ENCODE measurements at regions not wholly inside any gene's neighbourhood (a gene's known extent, or its start where the extent isn't known, plus 50 kb on each side); places are given as distances from the start of the nearest gene placed in this dataset.
"Not testable (repeated sequence)": the region's sequence is repeated elsewhere in the genome, so short reads cannot be mapped to it uniquely, and the experiment has no call there.

DNA sequence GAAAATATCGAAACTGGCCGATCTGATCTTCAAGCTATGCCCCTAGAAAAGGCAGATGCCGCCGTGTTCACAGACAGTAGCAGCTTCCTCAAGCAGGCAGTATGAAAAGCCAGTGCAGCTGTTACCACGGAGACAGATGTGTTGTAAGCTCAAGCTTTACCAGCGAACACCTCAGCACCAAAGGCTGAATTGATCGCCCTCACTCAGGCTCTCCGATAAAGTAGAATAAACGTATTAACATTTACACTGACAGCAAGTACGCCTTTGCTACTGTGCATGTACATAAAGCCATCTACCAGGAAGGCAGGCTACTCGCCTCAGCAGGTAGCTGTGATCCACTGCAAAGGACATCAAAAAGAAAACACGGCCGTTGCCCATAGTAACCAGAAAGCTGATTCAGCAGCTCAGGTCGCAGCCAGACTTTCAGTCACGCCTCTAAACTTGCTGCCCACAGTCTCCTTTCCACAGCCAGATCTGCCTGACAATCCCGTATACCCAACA, 122.8 kb upstream of the DEFB108B start:
- H3K9me3 Mint-ChIP-seq, H3K27me3 Mint-ChIP-seq, H3K36me3 Mint-ChIP-seq, H3K4me3 Mint-ChIP-seq, H3K4me1 Mint-ChIP-seq, H3K27ac Mint-ChIP-seq: not testable (repeated sequence)

DNA sequence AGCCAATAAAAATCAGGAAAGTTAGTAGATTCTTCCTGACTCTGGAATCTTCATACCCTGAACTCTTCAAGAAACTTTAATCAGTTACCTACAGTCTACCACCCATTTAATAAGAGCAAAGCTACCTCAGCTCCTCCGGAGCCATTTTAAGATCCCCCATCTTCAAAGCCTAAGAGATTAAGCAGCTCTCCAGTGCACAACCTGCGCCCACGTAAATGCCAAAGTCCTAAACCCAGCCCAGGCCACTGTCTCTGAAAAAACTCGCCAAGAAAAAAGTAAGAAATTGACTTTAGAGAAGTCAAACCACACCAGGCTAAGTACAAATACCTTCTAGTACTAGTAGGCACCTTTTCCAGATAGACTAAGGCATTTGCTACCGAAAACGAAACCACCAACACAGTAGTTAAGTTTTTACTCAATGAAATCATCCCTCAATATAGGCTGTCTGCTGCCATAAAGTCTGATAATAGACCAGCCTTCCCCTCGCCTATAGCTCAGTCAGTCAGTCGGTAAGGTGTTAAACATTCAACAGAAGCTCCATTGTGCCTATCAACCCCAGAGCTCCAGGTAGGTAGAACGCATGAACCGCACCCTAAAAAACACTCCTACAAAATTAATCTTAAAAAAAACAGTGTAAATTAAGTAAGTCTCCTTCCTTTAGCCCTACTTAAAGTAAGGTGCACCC, 122.2 kb upstream of the DEFB108B start:
- H3K4me1 Mint-ChIP-seq, H3K27me3 Mint-ChIP-seq, H3K36me3 Mint-ChIP-seq, H3K27ac Mint-ChIP-seq, H3K4me3 Mint-ChIP-seq, H3K9me3 Mint-ChIP-seq: not testable (repeated sequence)

DNA sequence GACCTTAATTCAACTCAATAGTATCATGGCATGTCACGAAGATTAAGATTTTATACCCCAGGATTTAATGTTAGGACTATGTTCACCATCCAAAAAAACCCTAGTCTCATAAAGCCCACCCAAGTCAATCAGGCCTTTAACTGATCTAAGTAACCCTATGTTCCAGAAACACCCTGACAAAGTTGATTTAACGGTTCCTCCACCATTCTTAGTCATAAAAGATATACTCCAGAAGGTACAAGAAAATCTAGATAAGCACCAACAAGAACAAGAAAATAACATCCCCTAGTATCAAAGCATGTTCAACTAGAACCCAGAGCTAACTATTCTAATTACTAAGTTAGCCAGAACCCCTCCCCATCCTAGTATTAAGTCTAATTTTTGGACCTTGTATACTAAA, 120.7 kb upstream of the DEFB108B start:
- H3K27ac Mint-ChIP-seq, result peak overlapping the region in 1 of 3 donors; percentile 14
- not testable (repeated sequence) for H3K4me3 Mint-ChIP-seq, H3K9me3 Mint-ChIP-seq, H3K36me3 Mint-ChIP-seq, H3K4me1 Mint-ChIP-seq, H3K27me3 Mint-ChIP-seq

DNA sequence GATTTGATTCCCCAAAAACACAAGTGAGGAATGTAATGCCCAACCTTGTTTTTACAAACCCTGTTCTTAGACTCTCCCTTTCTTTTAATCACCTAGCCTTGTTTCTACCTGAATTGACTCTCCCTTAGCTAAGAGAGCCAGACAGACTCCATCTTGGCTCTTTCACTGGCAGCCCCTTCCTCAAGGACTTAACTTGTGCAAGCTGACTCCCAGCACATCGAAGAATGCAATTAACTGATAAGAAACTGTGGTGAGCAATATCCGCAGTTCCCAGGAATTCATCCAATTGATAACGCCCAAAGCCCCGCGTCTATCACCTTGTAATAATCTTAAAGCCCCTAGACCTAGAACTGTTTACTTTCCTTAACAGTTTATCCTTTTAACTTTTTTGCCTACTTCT, 120.2 kb upstream of the DEFB108B start:
- not testable (repeated sequence) for H3K4me3 Mint-ChIP-seq, H3K4me1 Mint-ChIP-seq, H3K9me3 Mint-ChIP-seq, H3K27me3 Mint-ChIP-seq, H3K36me3 Mint-ChIP-seq, H3K27ac Mint-ChIP-seq

DNA sequence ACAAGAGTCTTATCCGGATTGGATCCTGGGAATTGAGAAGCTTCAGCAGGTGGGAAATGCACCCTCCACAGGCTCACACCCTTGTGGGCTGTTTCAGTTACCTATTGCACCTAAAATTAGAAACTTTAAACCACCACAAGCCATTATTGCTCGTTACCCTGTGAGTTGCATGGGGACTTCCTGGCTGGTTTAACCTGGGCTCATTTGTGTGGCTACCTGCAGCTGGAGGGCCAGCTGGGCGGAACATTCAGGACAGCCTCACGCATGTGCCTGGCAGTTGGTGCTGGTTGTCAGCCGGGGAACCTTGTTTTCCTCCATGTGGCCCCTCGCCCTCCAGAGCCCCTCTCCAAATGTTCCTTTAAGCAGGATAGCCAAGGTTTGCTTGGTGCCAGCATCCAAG, 118.5 kb upstream of the DEFB108B start:
- H3K27me3 Mint-ChIP-seq, H3K9me3 Mint-ChIP-seq, H3K36me3 Mint-ChIP-seq, H3K27ac Mint-ChIP-seq, H3K4me3 Mint-ChIP-seq, H3K4me1 Mint-ChIP-seq: not testable (repeated sequence)

DNA sequence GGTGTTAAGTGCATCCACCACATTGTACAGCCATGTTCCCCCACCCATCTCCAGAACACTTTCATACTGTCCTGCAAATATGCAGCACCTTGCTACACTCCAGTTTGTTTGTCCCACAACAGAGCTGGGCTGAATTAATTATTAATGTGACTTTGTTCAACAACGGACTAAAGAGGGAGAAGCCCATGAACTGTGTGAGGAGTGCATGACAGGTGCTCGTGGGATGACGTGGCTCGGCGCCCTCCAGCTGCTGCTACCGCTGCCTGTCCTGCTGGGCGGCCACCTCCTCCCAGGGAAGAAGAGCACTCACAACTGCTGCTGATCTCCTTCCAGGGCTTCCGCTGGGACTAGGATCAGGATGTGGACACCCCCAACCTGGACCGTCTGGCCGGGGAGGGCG, 111.2 kb upstream of the DEFB108B start:
- H3K4me3 Mint-ChIP-seq, H3K27ac Mint-ChIP-seq, H3K9me3 Mint-ChIP-seq, H3K4me1 Mint-ChIP-seq, H3K36me3 Mint-ChIP-seq: not testable (repeated sequence)
- peaks cover 10% of the 10 kb centered on the region for H3K27me3 Mint-ChIP-seq

DNA sequence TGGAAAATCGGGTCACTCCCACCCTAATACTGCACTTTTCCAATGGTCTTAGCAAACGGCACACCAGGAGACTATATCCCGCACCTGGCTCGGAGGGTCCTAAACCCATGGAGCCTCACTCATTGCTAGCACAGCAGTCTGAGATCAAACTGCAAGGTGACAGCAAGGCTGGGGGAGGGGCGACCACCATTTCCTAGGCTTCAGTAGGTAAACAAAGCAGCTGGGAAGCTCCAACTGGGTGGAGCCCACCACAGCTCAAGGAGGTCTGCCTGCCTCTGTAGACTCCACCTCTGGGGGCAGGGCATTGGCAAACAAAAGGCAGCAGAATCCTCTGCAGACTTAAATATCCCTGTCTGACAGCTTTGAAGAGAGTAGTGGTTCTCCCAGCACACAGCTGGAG, 109.0 kb upstream of the DEFB108B start:
- H3K27me3 Mint-ChIP-seq, H3K4me3 Mint-ChIP-seq, H3K4me1 Mint-ChIP-seq, H3K36me3 Mint-ChIP-seq, H3K9me3 Mint-ChIP-seq, H3K27ac Mint-ChIP-seq: not testable (repeated sequence)

DNA sequence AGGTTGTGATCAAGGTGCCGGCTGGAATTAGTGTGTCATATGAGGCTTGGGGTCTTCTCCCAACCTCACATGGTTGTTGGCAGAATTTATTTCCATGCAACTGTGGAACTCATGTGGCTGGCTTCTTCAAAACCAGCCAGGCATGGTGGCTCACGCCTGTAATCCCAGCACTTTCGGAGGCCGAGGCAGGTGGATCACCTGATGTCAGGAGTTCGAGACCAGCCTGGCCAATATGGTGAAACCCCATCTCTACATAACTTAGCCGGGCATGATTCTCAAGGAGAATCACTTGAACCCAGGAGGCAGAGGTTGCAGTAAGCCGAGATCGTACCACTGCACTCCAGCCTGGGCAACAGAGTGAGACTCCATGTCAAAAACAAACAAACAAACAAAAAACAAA, 102.3 kb upstream of the DEFB108B start:
- H3K4me1 Mint-ChIP-seq, H3K27me3 Mint-ChIP-seq, H3K4me3 Mint-ChIP-seq, H3K9me3 Mint-ChIP-seq, H3K36me3 Mint-ChIP-seq, H3K27ac Mint-ChIP-seq: not testable (repeated sequence)

DNA sequence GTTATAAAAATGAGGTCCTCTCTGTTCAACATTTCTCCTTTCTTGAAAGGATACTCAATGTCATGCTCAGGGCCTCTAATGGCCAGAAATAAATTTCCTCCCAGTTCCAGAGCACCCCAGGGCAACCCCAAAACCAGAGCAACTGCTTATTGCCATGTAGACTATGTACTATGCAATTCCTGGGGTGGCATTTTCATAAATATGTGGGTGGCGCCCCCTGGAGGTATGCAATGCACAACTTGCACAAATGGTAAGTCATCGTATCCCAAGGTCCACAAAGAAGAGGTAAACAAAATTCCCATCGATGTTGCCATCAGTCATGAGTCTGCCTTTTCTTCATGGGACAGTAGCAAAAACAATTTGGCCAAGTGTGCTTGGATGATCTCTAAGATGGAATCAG, 98.6 kb upstream of the DEFB108B start:
- not testable (repeated sequence) for H3K36me3 Mint-ChIP-seq, H3K4me1 Mint-ChIP-seq, H3K27me3 Mint-ChIP-seq, H3K4me3 Mint-ChIP-seq, H3K27ac Mint-ChIP-seq
- peaks cover 0 to 11% (median 6%) of the 10 kb centered on the region in 3 donors for H3K9me3 Mint-ChIP-seq

DNA sequence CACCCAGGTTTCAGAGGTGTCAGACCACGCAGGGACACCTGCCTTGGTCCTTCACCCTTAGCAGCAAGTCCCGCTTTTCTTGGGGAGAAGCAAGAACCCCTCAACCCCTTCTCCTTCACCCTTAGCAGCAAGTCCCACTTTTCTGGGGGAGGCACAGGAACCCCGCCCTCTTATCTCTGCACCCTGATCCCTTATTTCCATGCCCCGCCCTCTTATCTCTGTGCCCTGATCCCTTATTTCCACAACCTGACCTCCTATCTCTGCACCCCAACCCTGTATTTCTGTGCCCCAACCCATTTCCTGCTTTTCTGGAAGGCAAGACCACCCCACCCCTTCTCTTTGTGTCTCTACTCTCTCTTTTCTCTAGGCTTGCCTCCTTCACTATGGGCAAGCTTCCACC, 94.7 kb upstream of the DEFB108B start:
- H3K4me1 Mint-ChIP-seq, H3K4me3 Mint-ChIP-seq, H3K27ac Mint-ChIP-seq, H3K27me3 Mint-ChIP-seq, H3K36me3 Mint-ChIP-seq: not testable (repeated sequence)
- peaks cover 5 to 16% (median 15%) of the 10 kb centered on the region in 3 donors for H3K9me3 Mint-ChIP-seq

DNA sequence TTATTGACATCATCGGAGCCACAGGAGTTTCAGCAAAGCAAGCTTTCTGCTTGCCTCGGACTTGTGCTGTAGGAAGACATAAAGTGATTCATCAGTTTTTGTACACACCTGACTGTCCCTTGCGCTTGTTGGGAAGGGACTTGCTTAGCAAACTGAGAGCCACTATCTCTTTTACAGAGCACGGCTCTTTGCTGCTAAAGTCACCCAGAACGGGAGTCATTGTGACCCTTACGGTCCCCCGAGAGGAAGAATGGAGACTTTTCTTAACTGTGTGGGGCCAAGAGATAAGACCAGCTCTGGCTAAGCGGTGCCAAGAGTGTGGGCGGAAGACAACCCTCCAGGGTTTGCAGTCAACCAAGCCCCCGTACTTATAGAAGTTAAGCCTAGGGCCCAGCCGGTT, 89.6 kb upstream of the DEFB108B start:
- H3K4me3 Mint-ChIP-seq, H3K36me3 Mint-ChIP-seq, H3K27ac Mint-ChIP-seq, H3K4me1 Mint-ChIP-seq: not testable (repeated sequence)
- Mint-ChIP-seq H3K9me3 (peaks cover 5 to 13% (median 11%) of the 10 kb centered on the region in 3 donors), H3K27me3 (peaks cover 17% of the 10 kb centered on the region)

DNA sequence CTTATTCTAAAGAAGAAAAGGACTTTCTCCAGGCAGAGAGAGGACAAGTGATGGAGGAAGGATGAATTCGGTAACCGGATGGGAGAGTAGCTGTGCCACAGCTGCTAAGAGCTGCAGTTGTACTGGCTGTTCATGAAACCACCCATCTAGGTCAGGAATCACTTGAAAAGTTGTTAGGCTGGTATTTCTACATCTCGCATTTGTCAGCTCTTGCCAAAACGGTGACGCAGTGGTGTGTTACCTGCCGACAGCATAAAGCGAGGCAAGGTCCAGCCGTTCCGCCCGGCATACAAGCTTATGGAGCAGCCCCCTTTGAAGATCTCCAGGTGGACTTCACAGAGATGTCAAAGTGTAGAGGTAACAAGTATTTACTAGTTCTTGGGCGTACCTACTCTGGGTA, 87.3 kb upstream of the DEFB108B start:
- H3K4me3 Mint-ChIP-seq, H3K36me3 Mint-ChIP-seq, H3K4me1 Mint-ChIP-seq, H3K9me3 Mint-ChIP-seq, H3K27ac Mint-ChIP-seq: not testable (repeated sequence)
- peaks cover 13% of the 10 kb centered on the region for H3K27me3 Mint-ChIP-seq

DNA sequence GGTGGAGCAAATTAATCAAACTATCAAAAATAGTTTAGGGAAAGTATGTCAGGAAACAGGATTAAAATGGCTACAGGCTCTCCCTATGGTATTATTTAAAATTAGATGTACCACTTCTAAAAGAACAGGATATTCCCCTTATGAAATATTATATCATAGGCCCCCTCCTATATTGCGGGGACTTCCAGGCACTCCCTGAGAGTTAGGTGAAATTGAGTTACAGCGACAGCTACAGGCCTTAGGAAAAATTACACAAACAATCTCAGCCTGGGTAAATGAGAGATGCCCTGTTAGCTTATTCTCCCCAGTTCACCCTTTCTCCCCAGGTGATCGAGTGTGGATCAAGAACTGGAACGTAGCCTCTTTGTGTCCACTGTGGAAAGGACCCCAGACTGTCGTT, 86.7 kb upstream of the DEFB108B start:
- H3K27ac Mint-ChIP-seq, H3K36me3 Mint-ChIP-seq, H3K9me3 Mint-ChIP-seq, H3K4me1 Mint-ChIP-seq, H3K4me3 Mint-ChIP-seq: not testable (repeated sequence)
- peaks cover 13% of the 10 kb centered on the region for H3K27me3 Mint-ChIP-seq

DNA sequence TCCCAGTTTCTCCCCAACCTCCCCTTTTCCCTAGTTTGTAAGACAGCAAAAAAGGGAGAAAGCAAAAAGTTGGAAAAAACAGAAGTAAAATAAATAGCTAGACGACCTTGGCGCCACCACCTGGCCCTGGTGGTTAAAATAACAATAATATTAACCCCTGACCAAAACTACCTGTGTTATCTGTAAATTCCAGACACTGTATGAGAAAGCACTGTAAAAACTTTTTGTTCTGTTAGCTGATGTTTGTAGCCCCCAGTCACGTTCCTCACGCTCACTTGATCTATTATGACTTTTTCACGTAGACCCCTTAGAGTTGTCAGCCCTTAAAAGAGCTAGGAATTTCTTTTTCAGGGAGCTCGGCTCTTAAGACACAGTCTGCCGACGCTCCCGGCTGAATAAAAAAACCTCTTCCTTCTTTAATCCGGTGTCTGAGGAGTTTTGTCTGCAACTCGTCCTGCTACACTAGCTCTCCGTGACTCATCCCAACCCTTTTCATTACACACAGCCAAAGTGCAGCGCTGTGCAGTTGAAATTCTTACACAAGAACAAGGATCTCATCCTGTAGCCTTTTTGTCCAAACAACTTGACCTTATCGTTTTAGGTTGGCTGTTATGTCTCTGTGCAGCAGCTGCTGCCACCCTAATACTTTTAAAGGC, 83.9 kb upstream of the DEFB108B start:
- H3K27me3 Mint-ChIP-seq, result peaks cover 13% of the 10 kb centered on the region
- H3K4me3 Mint-ChIP-seq, H3K9me3 Mint-ChIP-seq, H3K4me1 Mint-ChIP-seq, H3K27ac Mint-ChIP-seq, H3K36me3 Mint-ChIP-seq: not testable (repeated sequence)

DNA sequence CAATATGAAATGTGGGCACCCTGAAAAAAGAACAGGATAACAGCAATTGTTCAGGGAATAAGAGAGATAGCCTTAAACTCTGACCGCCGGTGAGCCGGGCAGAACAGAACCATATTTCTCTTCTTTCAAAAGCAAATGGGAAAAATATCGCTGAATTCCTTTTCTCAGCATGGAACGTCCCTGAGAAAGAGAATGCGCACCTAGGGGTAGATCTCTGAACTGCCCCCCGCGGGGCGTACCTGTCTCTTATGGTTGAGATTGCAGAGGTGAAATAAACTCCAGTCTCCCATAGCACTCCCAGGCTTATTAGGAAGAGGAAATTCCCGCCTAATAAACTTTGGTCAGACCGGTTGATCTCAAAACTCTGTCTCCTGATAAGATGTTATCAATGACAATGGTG, 82.1 kb upstream of the DEFB108B start:
- not testable (repeated sequence) for H3K27ac Mint-ChIP-seq, H3K9me3 Mint-ChIP-seq, H3K36me3 Mint-ChIP-seq, H3K4me1 Mint-ChIP-seq, H3K4me3 Mint-ChIP-seq
- H3K27me3 Mint-ChIP-seq, result peaks cover 13% of the 10 kb centered on the region

DNA sequence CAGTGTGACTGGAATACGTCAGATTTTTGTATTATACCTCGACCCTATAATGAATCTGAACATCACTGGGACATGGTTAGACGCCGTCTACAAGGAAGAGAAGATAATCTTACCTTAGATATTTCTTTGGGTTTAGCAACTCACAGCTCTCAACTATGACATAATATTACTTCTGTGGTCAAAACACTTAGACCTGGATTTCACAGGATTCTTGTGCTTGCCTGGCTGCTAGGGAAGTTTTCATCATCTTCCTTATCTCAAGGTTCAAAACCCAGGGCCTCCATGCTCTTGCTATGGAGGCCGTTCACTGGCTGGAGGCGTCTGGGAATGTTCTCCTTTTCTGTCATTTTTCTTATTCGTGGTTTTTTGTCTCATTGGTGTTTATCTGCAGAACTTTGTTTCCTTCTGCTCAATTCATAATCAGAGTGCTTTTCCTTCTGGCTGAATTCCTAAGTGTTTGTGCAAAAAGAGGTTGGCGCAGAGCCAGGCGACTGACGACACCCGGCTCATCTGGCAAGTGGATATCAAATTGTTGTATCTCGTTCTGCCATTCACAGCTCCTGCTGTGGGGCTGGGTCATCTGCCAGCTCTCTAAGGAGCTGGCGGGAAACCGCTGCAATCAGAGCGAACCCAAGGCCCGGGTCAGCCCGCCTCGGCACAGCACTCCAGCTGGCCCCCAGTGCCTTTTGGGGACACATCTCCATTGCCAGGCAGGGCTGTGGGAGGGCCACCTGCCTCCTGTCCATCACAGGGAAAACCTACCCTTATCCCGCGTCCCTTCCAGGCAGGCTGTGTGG, 68.1 kb upstream of the DEFB108B start:
- not testable (repeated sequence) for H3K27me3 Mint-ChIP-seq, H3K4me3 Mint-ChIP-seq, H3K36me3 Mint-ChIP-seq, H3K4me1 Mint-ChIP-seq, H3K9me3 Mint-ChIP-seq, H3K27ac Mint-ChIP-seq

All from IgD-negative memory B cell (primary cell).